ENCODE measurements at regions not wholly inside any gene's neighbourhood (a gene's known extent, or its start where the extent isn't known, plus 50 kb on each side); places are given as distances from the start of the nearest gene placed in this dataset.
"Not testable (repeated sequence)": the region's sequence is repeated elsewhere in the genome, so short reads cannot be mapped to it uniquely, and the experiment has no call there.

- intact Hi-C loops (cut with micrococcal nuclease); H3K4me3 ChIP-seq; H3K9ac ChIP-seq (ENCODE audit: insufficient read depth in 1 of 2, low read depth in 2 of 2, low read length in 2 of 2); H3K4me1 ChIP-seq (replicated peaks in 1 of 2; ENCODE audit: control insufficient read depth in 2 of 2, insufficient read depth in 2 of 2, low read length in 2 of 2); H3K9me3 ChIP-seq (replicated peaks; ENCODE audit: control insufficient read depth, insufficient read depth, low read depth, low read length); BruUV-seq (replicated peaks); CTCF ChIA-PET (ENCODE audit: low intra/inter-chr PET ratio); POLR2A ChIA-PET; H3K36me3 ChIP-seq (ENCODE audit: control insufficient read depth, insufficient read depth, low read length); H3K79me2 ChIP-seq (ENCODE audit: control insufficient read depth, insufficient read depth, low read length); H3K27me3 ChIP-seq (ENCODE audit: control insufficient read depth in 2 of 2, insufficient read depth in 2 of 2, low read length in 2 of 2); DNase-seq (ENCODE audit: extremely low read depth in 1 of 4, low spot score in 3 of 4); FAIRE-seq; H2AFZ ChIP-seq (ENCODE audit: low read depth, low read length); H3K27ac ChIP-seq (ENCODE audit: extremely low read depth, low read depth, low read length); ATAC-seq; H3K4me2 ChIP-seq (ENCODE audit: insufficient read depth, low read length); H3K9me1 ChIP-seq (ENCODE audit: control insufficient read depth, insufficient read depth, low read length); H4K20me1 ChIP-seq (replicated peaks; ENCODE audit: control insufficient read depth, insufficient read depth, low read length): not testable (repeated sequence)
- in situ Hi-C loops (cut with MboI): loop anchor here (25.0 kb wide), 1 partner anchor 1674 kb away; the partner anchor contains the start of gene ZNG1E
- WGBS (ENCODE audit: insufficient coverage, low coverage, missing lambda C conversion rate): 44% methylated on average over 1 of the region's 1 CpG
Measured at GRCh38 chr9:64013122-64013521, 1271.9 kb downstream of the FOXD4L5 start.

DNA sequence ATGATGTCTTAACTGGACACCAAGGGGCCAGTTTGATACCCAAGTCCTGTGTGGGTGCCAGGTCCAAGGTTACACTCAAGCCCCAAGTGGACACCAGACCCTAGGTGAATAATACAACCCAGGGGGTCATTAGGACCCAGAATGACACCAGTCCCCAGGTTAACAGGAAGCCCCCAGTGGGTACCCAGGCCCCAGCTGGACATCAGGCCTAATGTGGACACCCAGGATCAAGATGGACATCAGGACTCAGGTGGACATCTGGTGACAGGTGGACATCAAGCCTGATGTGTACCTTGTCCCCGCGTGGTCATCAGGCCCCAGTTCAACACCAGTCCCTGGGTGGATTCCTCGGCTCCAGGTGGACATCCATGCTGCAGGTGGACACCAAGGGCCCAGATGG lies 1273.0 kb downstream of the FOXD4L5 start:
- H3K9me1 ChIP-seq (ENCODE audit: control insufficient read depth, insufficient read depth, low read length); FAIRE-seq; H3K27me3 ChIP-seq (ENCODE audit: control insufficient read depth in 2 of 2, insufficient read depth in 2 of 2, low read length in 2 of 2); H3K4me3 ChIP-seq; H3K4me2 ChIP-seq (ENCODE audit: insufficient read depth, low read length); H3K9ac ChIP-seq (ENCODE audit: insufficient read depth in 1 of 2, low read depth in 2 of 2, low read length in 2 of 2); intact Hi-C loops (cut with micrococcal nuclease); H3K9me3 ChIP-seq (replicated peaks; ENCODE audit: control insufficient read depth, insufficient read depth, low read depth, low read length); H3K36me3 ChIP-seq (ENCODE audit: control insufficient read depth, insufficient read depth, low read length); H3K4me1 ChIP-seq (replicated peaks in 1 of 2; ENCODE audit: control insufficient read depth in 2 of 2, insufficient read depth in 2 of 2, low read length in 2 of 2); BruUV-seq (replicated peaks); DNase-seq (ENCODE audit: extremely low read depth in 1 of 4, low spot score in 3 of 4); H3K27ac ChIP-seq (ENCODE audit: extremely low read depth, low read depth, low read length); H3K79me2 ChIP-seq (ENCODE audit: control insufficient read depth, insufficient read depth, low read length); H2AFZ ChIP-seq (ENCODE audit: low read depth, low read length); ATAC-seq; CTCF ChIA-PET (ENCODE audit: low intra/inter-chr PET ratio); H4K20me1 ChIP-seq (replicated peaks; ENCODE audit: control insufficient read depth, insufficient read depth, low read length); POLR2A ChIA-PET: not testable (repeated sequence)
- in situ Hi-C loops (cut with MboI): loop anchor here (25.0 kb wide), 1 partner anchor 1675 kb away; the partner anchor contains the start of gene ZNG1E
- 0% methylated on average over 1 of the region's 3 CpGs for WGBS (ENCODE audit: insufficient coverage, low coverage, missing lambda C conversion rate)

GRCh38 chr9:63979741-63980140 lies 1305.3 kb downstream of the FOXD4L5 start:
- CTCF ChIA-PET (ENCODE audit: low intra/inter-chr PET ratio); H3K9me1 ChIP-seq (ENCODE audit: control insufficient read depth, insufficient read depth, low read length); DNase-seq (ENCODE audit: extremely low read depth in 1 of 4, low spot score in 3 of 4); intact Hi-C loops (cut with micrococcal nuclease); H3K27me3 ChIP-seq (ENCODE audit: control insufficient read depth in 2 of 2, insufficient read depth in 2 of 2, low read length in 2 of 2); H3K4me1 ChIP-seq (replicated peaks in 1 of 2; ENCODE audit: control insufficient read depth in 2 of 2, insufficient read depth in 2 of 2, low read length in 2 of 2); H3K36me3 ChIP-seq (ENCODE audit: control insufficient read depth, insufficient read depth, low read length); POLR2A ChIA-PET; H2AFZ ChIP-seq (ENCODE audit: low read depth, low read length); FAIRE-seq; H3K4me3 ChIP-seq; BruUV-seq (replicated peaks); H3K79me2 ChIP-seq (ENCODE audit: control insufficient read depth, insufficient read depth, low read length); ATAC-seq; H3K27ac ChIP-seq (ENCODE audit: extremely low read depth, low read depth, low read length); H3K9me3 ChIP-seq (replicated peaks; ENCODE audit: control insufficient read depth, insufficient read depth, low read depth, low read length); in situ Hi-C loops (cut with MboI); H3K9ac ChIP-seq (ENCODE audit: insufficient read depth in 1 of 2, low read depth in 2 of 2, low read length in 2 of 2); H3K4me2 ChIP-seq (ENCODE audit: insufficient read depth, low read length); H4K20me1 ChIP-seq (replicated peaks; ENCODE audit: control insufficient read depth, insufficient read depth, low read length): not testable (repeated sequence)
- 25% methylated on average over 4 of the region's 23 CpGs for WGBS (ENCODE audit: insufficient coverage, low coverage, missing lambda C conversion rate)

Measured in K562 (cell line).